OCI-LY3 (cell line): ENCODE measurements at regions not wholly inside any gene's neighbourhood (a gene's known extent, or its start where the extent isn't known, plus 50 kb on each side); places are given as distances from the start of the nearest gene placed in this dataset.

Experiments used
- EZH2phosphoT487 ChIP-seq: fragments of 200-600 bp; shearing (Covaris generic); IDR thresholded peaks from 2 replicates; pipeline ENCODE4 v1.6.1; 2018; ENCODE audit warnings: antibody characterized with exemption, mixed run types, low read depth
- TF ChIP-seq, protein P1 (sequence below): fragments of 200-600, 300-600 bp; sonication (generic); IDR thresholded peaks from 2 replicates; pipeline ENCODE4 v1.5.1; 2014; ENCODE audit warnings: antibody characterized with exemption, low read length, low read depth

DNA sequence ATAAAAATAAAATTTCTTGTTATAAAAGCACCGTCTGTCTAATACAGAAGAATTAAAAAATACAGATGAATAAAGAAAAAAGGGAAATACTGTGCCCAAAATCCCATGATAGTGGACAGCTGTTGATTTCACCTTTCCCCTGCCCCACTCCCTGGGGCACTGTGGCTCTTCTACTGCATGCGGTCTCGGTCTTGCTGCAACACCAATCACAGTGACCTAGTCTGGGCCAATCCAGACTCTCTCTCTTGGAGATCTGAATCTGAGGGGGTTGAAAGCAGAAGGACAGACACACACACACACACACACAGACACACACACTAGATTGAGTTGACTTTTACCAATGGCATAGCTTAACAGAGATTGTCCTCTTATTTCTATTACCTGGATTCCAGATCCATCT is 70.5 kb upstream of the FYN start:
- TF ChIP-seq, protein P1, sequence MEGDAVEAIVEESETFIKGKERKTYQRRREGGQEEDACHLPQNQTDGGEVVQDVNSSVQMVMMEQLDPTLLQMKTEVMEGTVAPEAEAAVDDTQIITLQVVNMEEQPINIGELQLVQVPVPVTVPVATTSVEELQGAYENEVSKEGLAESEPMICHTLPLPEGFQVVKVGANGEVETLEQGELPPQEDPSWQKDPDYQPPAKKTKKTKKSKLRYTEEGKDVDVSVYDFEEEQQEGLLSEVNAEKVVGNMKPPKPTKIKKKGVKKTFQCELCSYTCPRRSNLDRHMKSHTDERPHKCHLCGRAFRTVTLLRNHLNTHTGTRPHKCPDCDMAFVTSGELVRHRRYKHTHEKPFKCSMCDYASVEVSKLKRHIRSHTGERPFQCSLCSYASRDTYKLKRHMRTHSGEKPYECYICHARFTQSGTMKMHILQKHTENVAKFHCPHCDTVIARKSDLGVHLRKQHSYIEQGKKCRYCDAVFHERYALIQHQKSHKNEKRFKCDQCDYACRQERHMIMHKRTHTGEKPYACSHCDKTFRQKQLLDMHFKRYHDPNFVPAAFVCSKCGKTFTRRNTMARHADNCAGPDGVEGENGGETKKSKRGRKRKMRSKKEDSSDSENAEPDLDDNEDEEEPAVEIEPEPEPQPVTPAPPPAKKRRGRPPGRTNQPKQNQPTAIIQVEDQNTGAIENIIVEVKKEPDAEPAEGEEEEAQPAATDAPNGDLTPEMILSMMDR: no peak
- no peak for TF ChIP-seq EZH2phosphoT487
